ENCODE measurements at regions not wholly inside any gene's neighbourhood (a gene's known extent, or its start where the extent isn't known, plus 50 kb on each side); places are given as distances from the start of the nearest gene placed in this dataset.
"Not testable (repeated sequence)": the region's sequence is repeated elsewhere in the genome, so short reads cannot be mapped to it uniquely, and the experiment has no call there.

GRCh38 chr6:121780325-121781321, 345.2 kb downstream of the GJA1 start:
- TF ChIP-seq POLR2A (IDR thresholded peaks at IDR 0.05) = no peak
- TF ChIP-seq CTCF (IDR thresholded peaks at IDR 0.05 in 4 of 5, conservative IDR thresholded peaks at IDR 0.05 in 1 of 5) = no peak
- H3K4me3 ChIP-seq = peak overlapping the region in 1 of 4 donors; percentile 32
- ATAC-seq (peak; percentile 92 to 93), DNase-seq (peak; percentile 89 to 98)
- H3K27ac ChIP-seq = peak overlapping the region; percentile 75 to 90 (median 88)
- intact Hi-C loops (cut with DNase I; ENCODE audit: low total_unique reads) = loop anchor here (5.0 to 10.0 kb wide), 3 partner anchors 67 to 624 kb away; no protein-coding TSS in a partner anchor
- in situ Hi-C loops (cut with MboI; ENCODE audit: low sequenced_read_pairs in 4 of 4) = no loop called here
- no peaks in the 10 kb centered on the region for H3K36me3 ChIP-seq
- peaks cover 0 to 7% (median 0%) of the 10 kb centered on the region in 3 donors for H3K9me3 ChIP-seq
- H3K27me3 ChIP-seq = no peaks in the 10 kb centered on the region
- H3K4me1 ChIP-seq = peaks cover 10 to 26% of the 10 kb centered on the region in 2 donors

- Histone ChIP-seq H3K4me1 (no peaks in the 10 kb centered on the region), H3K36me3 (no peaks in the 10 kb centered on the region), H3K9me3 (no peaks in the 10 kb centered on the region), H3K27me3 (no peaks in the 10 kb centered on the region), H3K27ac (no peak overlapping the region), H3K4me3 (no peak overlapping the region)
- TF ChIP-seq POLR2A (IDR thresholded peaks at IDR 0.05) (no peak), CTCF (IDR thresholded peaks at IDR 0.05 in 4 of 5, conservative IDR thresholded peaks at IDR 0.05 in 1 of 5) (no peak)
- no peak for ATAC-seq
- intact Hi-C loops (cut with DNase I; ENCODE audit: low total_unique reads) = no loop called here
- in situ Hi-C loops (cut with MboI; ENCODE audit: low sequenced_read_pairs in 4 of 4) = no loop called here
- no peak for DNase-seq
Measured at GRCh38 chr6:121791396-121792315, 356.2 kb downstream of the GJA1 start.

- TF ChIP-seq CTCF (IDR thresholded peaks at IDR 0.05 in 4 of 5, conservative IDR thresholded peaks at IDR 0.05 in 1 of 5) (no peak), POLR2A (IDR thresholded peaks at IDR 0.05) (no peak)
- ATAC-seq (no peak), DNase-seq (no peak)
- Histone ChIP-seq H3K4me3 (no peak overlapping the region), H3K9me3 (no peaks in the 10 kb centered on the region), H3K36me3 (no peaks in the 10 kb centered on the region), H3K4me1 (no peaks in the 10 kb centered on the region), H3K27me3 (no peaks in the 10 kb centered on the region), H3K27ac (no peak overlapping the region)
- intact Hi-C loops (cut with DNase I; ENCODE audit: low total_unique reads) (no loop called here), in situ Hi-C loops (cut with MboI; ENCODE audit: low sequenced_read_pairs in 4 of 4) (no loop called here)
Measured at GRCh38 chr6:121794630-121795029, 359.2 kb downstream of the GJA1 start.

GRCh38 chr6:121797598-121797997, 362.2 kb downstream of the GJA1 start:
- intact Hi-C loops (cut with DNase I; ENCODE audit: low total_unique reads); H3K27ac ChIP-seq; ATAC-seq; DNase-seq; H3K9me3 ChIP-seq; H3K4me3 ChIP-seq; H3K4me1 ChIP-seq; H3K36me3 ChIP-seq; in situ Hi-C loops (cut with MboI; ENCODE audit: low sequenced_read_pairs in 4 of 4); H3K27me3 ChIP-seq: not testable (repeated sequence)

GRCh38 chr6:121798126-121798525, 362.7 kb downstream of the GJA1 start:
- H3K4me3 ChIP-seq; in situ Hi-C loops (cut with MboI; ENCODE audit: low sequenced_read_pairs in 4 of 4); H3K9me3 ChIP-seq; H3K27ac ChIP-seq; H3K36me3 ChIP-seq; H3K4me1 ChIP-seq; intact Hi-C loops (cut with DNase I; ENCODE audit: low total_unique reads); H3K27me3 ChIP-seq; DNase-seq; ATAC-seq: not testable (repeated sequence)
